ENCODE measurements at regions not wholly inside any gene's neighbourhood (a gene's known extent, or its start where the extent isn't known, plus 50 kb on each side); places are given as distances from the start of the nearest gene placed in this dataset.

- TF ChIP-seq CTCF (IDR thresholded peaks at IDR 0.05; ENCODE audit: insufficient read depth, low read depth, low read length): no peak
- TF ChIP-seq EZH2 (IDR thresholded peaks at IDR 0.05; ENCODE audit: insufficient read depth, low read length): no peak
- no peak for FAIRE-seq
- no peak for DNase-seq (ENCODE audit: low read depth)
These were observed 100.7 kb downstream of the SNRPN start for GRCh38 chr15:25055356-25056068.

DNA sequence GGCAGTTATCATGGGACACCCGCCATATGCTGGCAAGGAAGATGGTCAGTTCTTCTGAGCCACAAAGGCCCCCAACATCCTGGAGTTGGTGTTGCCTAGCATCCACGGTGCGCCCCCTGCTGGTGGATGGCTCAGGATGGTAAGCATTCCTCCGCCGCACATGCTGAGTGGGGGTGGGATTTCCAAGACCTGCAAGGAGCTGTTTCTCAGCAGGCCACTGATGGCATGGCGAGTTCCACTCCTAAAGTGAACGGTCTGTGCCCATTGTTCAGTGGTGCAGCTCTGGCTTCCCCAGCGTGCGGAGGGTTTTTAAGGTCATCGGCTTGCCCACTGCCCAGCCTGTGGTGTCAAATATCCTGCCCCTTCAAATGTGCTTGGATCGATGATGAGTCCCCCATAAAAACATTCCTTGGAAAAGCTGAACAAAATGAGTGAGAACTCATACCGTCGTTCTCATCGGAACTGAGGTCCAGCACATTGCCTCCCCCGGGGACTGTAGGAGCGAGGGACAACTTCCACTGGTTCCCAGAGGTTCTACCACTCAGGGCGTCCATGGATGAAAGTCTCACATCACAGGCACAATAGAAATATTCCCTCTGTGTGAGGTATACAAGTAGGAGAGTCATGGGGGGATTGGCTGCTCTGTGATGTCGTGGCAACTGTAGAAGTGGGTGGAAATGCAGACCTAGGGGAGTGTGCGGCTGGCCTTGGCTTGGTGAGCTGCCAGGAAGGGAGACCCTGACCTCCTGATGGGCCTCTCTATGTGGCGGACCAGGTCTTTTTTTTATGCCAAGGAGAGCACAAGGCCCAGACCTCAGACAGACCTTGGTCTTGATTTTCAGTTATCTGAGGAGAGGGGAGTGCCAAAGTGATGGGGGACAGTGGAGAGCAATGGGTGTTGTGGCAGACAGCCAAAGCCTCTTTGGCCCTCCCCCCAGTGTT, 102.0 kb downstream of the SNRPN start:
- H3K4me3 ChIP-seq (ENCODE audit: insufficient read depth, low read depth, low read length): no peak overlapping the region
- no peak overlapping the region for H3K4me3 Mint-ChIP-seq (ENCODE audit: unreplicated experiment)
- H3K27ac Mint-ChIP-seq (ENCODE audit: unreplicated experiment): no peak overlapping the region
- H3K4me1 ChIP-seq (ENCODE audit: insufficient read depth, low read length): no peaks in the 10 kb centered on the region
- FAIRE-seq (no peak), DNase-seq (ENCODE audit: low read depth) (no peak)
- H3K27me3 Mint-ChIP-seq (ENCODE audit: low read depth, unreplicated experiment): no peaks in the 10 kb centered on the region
- peaks cover 29% of the 10 kb centered on the region for H3K36me3 ChIP-seq (ENCODE audit: insufficient read depth, low read length)
- no peak overlapping the region for H2AFZ ChIP-seq (ENCODE audit: low read depth, low read length)
- no peaks in the 10 kb centered on the region for H3K4me1 Mint-ChIP-seq (ENCODE audit: low read depth, unreplicated experiment)
- H3K9me3 ChIP-seq (ENCODE audit: insufficient read depth, low read depth, low read length): peaks cover 100% of the 10 kb centered on the region
- peaks cover 93% of the 10 kb centered on the region for H3K9me3 Mint-ChIP-seq (ENCODE audit: unreplicated experiment)
- no peak overlapping the region for H3K27ac ChIP-seq (ENCODE audit: low read depth, low read length)
- H3K79me2 ChIP-seq (ENCODE audit: insufficient read depth, low read length): no peaks in the 10 kb centered on the region
- peaks cover 96% of the 10 kb centered on the region for H3K36me3 Mint-ChIP-seq (ENCODE audit: low read depth, unreplicated experiment)
- no peaks in the 10 kb centered on the region for H3K27me3 ChIP-seq (ENCODE audit: insufficient read depth, low read length)
- H4K20me1 ChIP-seq (ENCODE audit: insufficient read depth, low read length): no peaks in the 10 kb centered on the region
- no peak overlapping the region for H3K9ac ChIP-seq (ENCODE audit: low read length)
- TF ChIP-seq EZH2 (IDR thresholded peaks at IDR 0.05; ENCODE audit: insufficient read depth, low read length) (no peak), CTCF (IDR thresholded peaks at IDR 0.05; ENCODE audit: insufficient read depth, low read depth, low read length) (no peak)
- H3K4me2 ChIP-seq (ENCODE audit: low read length): no peak overlapping the region

More at GRCh38 chr15:25055356-25056068, 100.7 kb downstream of the SNRPN start:
- Histone ChIP-seq H4K20me1 (ENCODE audit: insufficient read depth, low read length) (no peaks in the 10 kb centered on the region), H3K27me3 (ENCODE audit: insufficient read depth, low read length) (no peaks in the 10 kb centered on the region), H3K27ac (ENCODE audit: low read depth, low read length) (no peak overlapping the region), H3K4me3 (ENCODE audit: insufficient read depth, low read depth, low read length) (no peak overlapping the region), H3K4me1 (ENCODE audit: insufficient read depth, low read length) (no peaks in the 10 kb centered on the region), H2AFZ (ENCODE audit: low read depth, low read length) (no peak overlapping the region), H3K36me3 (ENCODE audit: insufficient read depth, low read length) (peaks cover 33% of the 10 kb centered on the region), H3K9ac (ENCODE audit: low read length) (no peak overlapping the region), H3K79me2 (ENCODE audit: insufficient read depth, low read length) (no peaks in the 10 kb centered on the region), H3K9me3 (ENCODE audit: insufficient read depth, low read depth, low read length) (peaks cover 100% of the 10 kb centered on the region), H3K4me2 (ENCODE audit: low read length) (no peak overlapping the region)
- peaks cover 93% of the 10 kb centered on the region for H3K9me3 Mint-ChIP-seq (ENCODE audit: unreplicated experiment)
- H3K27ac Mint-ChIP-seq (ENCODE audit: unreplicated experiment): no peak overlapping the region
- no peaks in the 10 kb centered on the region for H3K27me3 Mint-ChIP-seq (ENCODE audit: low read depth, unreplicated experiment)
- no peak overlapping the region for H3K4me3 Mint-ChIP-seq (ENCODE audit: unreplicated experiment)
- peaks cover 96% of the 10 kb centered on the region for H3K36me3 Mint-ChIP-seq (ENCODE audit: low read depth, unreplicated experiment)
- H3K4me1 Mint-ChIP-seq (ENCODE audit: low read depth, unreplicated experiment): no peaks in the 10 kb centered on the region

Data from astrocyte (in vitro differentiated cells and primary cell).